H9 (cell line): ENCODE measurements at regions not wholly inside any gene's neighbourhood (a gene's known extent, or its start where the extent isn't known, plus 50 kb on each side); places are given as distances from the start of the nearest gene placed in this dataset.

Source experiments
- DNase-seq: peaks from one replicate; pipeline ENCODE4 v3.0.0-alpha.2; 2017
- H2AFZ ChIP-seq: one replicate; pipeline ENCODE4 v1.6.1; 2013; ENCODE audit warnings: mild to moderate bottlenecking, low read length, control low read depth, moderate library complexity
- H2AK5ac ChIP-seq: 2 replicates; pipeline ENCODE4 v1.6.1; 2013; ENCODE audit warnings: low read length, control low read depth, mixed read lengths; ENCODE audit not compliant: insufficient read length
- H2BK120ac ChIP-seq: one replicate; pipeline ENCODE4 v1.6.1; 2013; ENCODE audit warnings: low read depth, mild to moderate bottlenecking, low read length, control low read depth, inconsistent platforms; ENCODE audit not compliant: poor library complexity, severe bottlenecking
- H2BK12ac ChIP-seq: 2 replicates; pipeline ENCODE4 v1.6.1; 2013; ENCODE audit warnings: low read length, control low read depth, mixed read lengths, low read depth; ENCODE audit not compliant: insufficient read length
- H2BK15ac ChIP-seq: 2 replicates; pipeline ENCODE4 v1.6.1; 2013; ENCODE audit warnings: low read depth, low read length, control low read depth
- H2BK20ac ChIP-seq: one replicate; pipeline ENCODE4 v1.6.1; 2013; ENCODE audit warnings: low read depth, mild to moderate bottlenecking, low read length, control low read depth, inconsistent platforms; ENCODE audit not compliant: poor library complexity, severe bottlenecking
- H2BK5ac ChIP-seq: 2 replicates; pipeline ENCODE4 v1.6.1; 2013; ENCODE audit warnings: low read length, control low read depth, mixed read lengths; ENCODE audit not compliant: insufficient read length
- H3K14ac ChIP-seq: 2 replicates; pipeline ENCODE4 v1.6.1; 2013; ENCODE audit warnings: low read length, control low read depth; ENCODE audit not compliant: insufficient read depth
- H3K18ac ChIP-seq: 2 replicates; pipeline ENCODE4 v1.6.1; 2013; ENCODE audit warnings: low read depth, mild to moderate bottlenecking, mixed read lengths, low read length, control low read depth; ENCODE audit not compliant: insufficient read length
- H3K23ac ChIP-seq: 2 replicates; pipeline ENCODE4 v1.6.1; 2013; ENCODE audit warnings: low read length, control low read depth, mixed read lengths, low read depth; ENCODE audit not compliant: insufficient read length
- H3K23me2 ChIP-seq: 2 replicates; pipeline ENCODE4 v1.6.1; 2013; ENCODE audit warnings: low read depth, mild to moderate bottlenecking, mixed read lengths, low read length, control low read depth; ENCODE audit not compliant: insufficient read length, poor library complexity, severe bottlenecking
- H3K27ac ChIP-seq: 2 replicates; pipeline ENCODE4 v1.5.1; 2013; ENCODE audit warnings: low read length, control low read depth, mixed read lengths, low read depth; ENCODE audit not compliant: insufficient read length
- H3K27me3 ChIP-seq: 2 replicates; pipeline ENCODE4 v1.6.1; 2013; ENCODE audit warnings: low read length, control low read depth, inconsistent platforms; ENCODE audit not compliant: insufficient read depth
- H3K4ac ChIP-seq: 2 replicates; pipeline ENCODE4 v1.6.1; 2013; ENCODE audit warnings: low read depth, mild to moderate bottlenecking, control low read depth, inconsistent platforms, low read length, moderate library complexity
- H3K4me1 ChIP-seq: 2 replicates; pipeline ENCODE4 v1.6.1; 2013; ENCODE audit warnings: low read length, control low read depth, inconsistent platforms; ENCODE audit not compliant: insufficient read depth
- H3K4me2 ChIP-seq: 2 replicates; pipeline ENCODE4 v1.6.1; 2013; ENCODE audit warnings: low read length, control low read depth, mixed read lengths; ENCODE audit not compliant: insufficient read length, insufficient read depth
- H3K56ac ChIP-seq: 2 replicates; pipeline ENCODE4 v1.6.1; 2013; ENCODE audit warnings: low read depth, mild to moderate bottlenecking, mixed read lengths, low read length, control low read depth; ENCODE audit not compliant: insufficient read length
- H3K79me1 ChIP-seq: 2 replicates; pipeline ENCODE4 v1.6.1; 2013; ENCODE audit warnings: low read depth, mild to moderate bottlenecking, moderate library complexity, low read length, control low read depth, inconsistent platforms; ENCODE audit not compliant: insufficient read depth, poor library complexity, severe bottlenecking
- H3K79me2 ChIP-seq: 2 replicates; pipeline ENCODE4 v1.6.1; 2013; ENCODE audit warnings: low read length, control low read depth, inconsistent platforms; ENCODE audit not compliant: insufficient read depth
- H3K9ac ChIP-seq: 2 replicates; pipeline ENCODE4 v1.6.1; 2013; ENCODE audit warnings: low read length, control low read depth, mixed read lengths; ENCODE audit not compliant: insufficient read length; ENCODE audit errors: extremely low read depth
- H3K9me3 ChIP-seq: one replicate; pipeline ENCODE4 v1.6.1; 2013; ENCODE audit warnings: low read depth, low read length, inconsistent platforms; ENCODE audit not compliant: control insufficient read depth
- H3T11ph ChIP-seq: one replicate; pipeline ENCODE4 v1.6.1; 2013; ENCODE audit warnings: mild to moderate bottlenecking, low read length, control low read depth, inconsistent platforms
- H4K20me1 ChIP-seq: one replicate; pipeline ENCODE4 v1.6.1; 2013; ENCODE audit not compliant: control insufficient read depth, insufficient read length, insufficient read depth
- H4K5ac ChIP-seq: 2 replicates; pipeline ENCODE4 v1.6.1; 2013; ENCODE audit warnings: low read depth, mild to moderate bottlenecking, mixed read lengths, low read length, control low read depth; ENCODE audit not compliant: insufficient read length
- H4K8ac ChIP-seq: replicated peaks from 2 replicates; pipeline ENCODE4 v1.6.1; 2013; ENCODE audit warnings: low read length, control low read depth, mixed read lengths, low read depth; ENCODE audit not compliant: insufficient read length
- H4K91ac ChIP-seq: 2 replicates; pipeline ENCODE4 v1.6.1; 2013; ENCODE audit warnings: low read depth, mild to moderate bottlenecking, moderate library complexity, mixed read lengths, low read length, control low read depth; ENCODE audit not compliant: insufficient read length
- H3K27ac Mint-ChIP-seq, 3 experiments: 2 replicates in 2 of 3; 3 replicates in 1 of 3; pipeline ENCODE4 v1.8.0; 2020 to 2021; ENCODE audit warnings: mixed read lengths in 3 of 3, mild to moderate bottlenecking in 1 of 3, moderate library complexity in 1 of 3
- H3K27me3 Mint-ChIP-seq: 2 replicates; pipeline ENCODE4 v1.8.0; 2021; ENCODE audit warnings: low read depth, mild to moderate bottlenecking, moderate library complexity, mixed read lengths
- H3K36me3 Mint-ChIP-seq, 3 experiments: 2 replicates in 2 of 3; 3 replicates in 1 of 3; pipeline ENCODE4 v1.8.0; 2020 to 2021; ENCODE audit warnings: low read depth in 3 of 3, mixed read lengths in 3 of 3; ENCODE audit not compliant: insufficient read depth in 1 of 3
- H3K4me1 Mint-ChIP-seq, 2 experiments: 2 replicates each; pipeline ENCODE4 v1.8.0; 2020; ENCODE audit warnings: mixed read lengths in 2 of 2
- H3K4me3 Mint-ChIP-seq, 2 experiments: 2 replicates in 1 of 2; 3 replicates in 1 of 2; pipeline ENCODE4 v1.8.0; 2020 to 2021; ENCODE audit warnings: mild to moderate bottlenecking in 2 of 2, mixed read lengths in 2 of 2, moderate library complexity in 1 of 2
- H3K9me3 Mint-ChIP-seq, 2 experiments: 2 replicates in 1 of 2; 3 replicates in 1 of 2; pipeline ENCODE4 v1.8.0; 2020; ENCODE audit warnings: mild to moderate bottlenecking in 2 of 2, mixed read lengths in 2 of 2, moderate library complexity in 1 of 2
- CTCF ChIP-seq: fragments of 200-600 bp; sonication (generic); conservative IDR thresholded peaks from 3 replicates; pipeline ENCODE4 v1.8.0; 2021; ENCODE audit warnings: antibody characterized with exemption, mild to moderate bottlenecking
- WGBS: extraction: QIAGEN DNeasy Blood & Tissue Kit; methylation state at CpG from one replicate; pipeline ENCODE4 v1.1.7; 2013; ENCODE audit warnings: missing lambda C conversion rate, low lambda C conversion rate, mixed read lengths; ENCODE audit not compliant: insufficient read length; ENCODE audit errors: extremely low coverage; 5-methylcytosine and 5-hydroxymethylcytosine counted together

- Histone ChIP-seq H2BK20ac (no peak overlapping the region), H3K4me1 (no peaks in the 10 kb centered on the region), H3K27me3 (no peaks in the 10 kb centered on the region), H3K4ac (no peak overlapping the region), H3K27ac (no peak overlapping the region), H2BK15ac (no peak overlapping the region), H4K8ac (no peak overlapping the region), H4K20me1 (no peaks in the 10 kb centered on the region), H3K23ac (no peak overlapping the region), H3K4me2 (no peak overlapping the region), H2AFZ (no peak overlapping the region), H3K23me2 (no peaks in the 10 kb centered on the region), H3K14ac (no peak overlapping the region), H3K9ac (no peak overlapping the region), H3K79me1 (no peaks in the 10 kb centered on the region), H3K79me2 (no peaks in the 10 kb centered on the region), H2BK120ac (no peak overlapping the region), H2BK12ac (no peak overlapping the region), H4K91ac (no peak overlapping the region), H3K56ac (no peak overlapping the region), H4K5ac (no peak overlapping the region), H3K18ac (no peak overlapping the region), H2BK5ac (no peak overlapping the region), H3T11ph (no peak overlapping the region), H3K9me3 (no peaks in the 10 kb centered on the region), H2AK5ac (no peak overlapping the region)
- DNase-seq = no peak
- WGBS = no CpG with 5 or more reads among the region's 2 CpGs
- Mint-ChIP-seq H3K27ac (no peak overlapping the region; a peak in 1 of 7 replicates), H3K4me1 (no peaks in the 10 kb centered on the region), H3K36me3 (no peaks in the 10 kb centered on the region), H3K27me3 (no peaks in the 10 kb centered on the region; the same call in 1 of the 2 replicates), H3K9me3 (peaks cover 0 to 3% of the 10 kb centered on the region in 2 experiments; a peak in 2 of 5 replicates), H3K4me3 (no peak overlapping the region)
- no peak for TF ChIP-seq CTCF
These were observed 337.5 kb downstream of the LRRIQ3 start for GRCh38 chr1:73860421-73860950.
